Loucy (cell line): ENCODE measurements at regions not wholly inside any gene's neighbourhood (a gene's known extent, or its start where the extent isn't known, plus 50 kb on each side); places are given as distances from the start of the nearest gene placed in this dataset.
"Not testable (repeated sequence)": the region's sequence is repeated elsewhere in the genome, so short reads cannot be mapped to it uniquely, and the experiment has no call there.

Experiments
- H2AFZ ChIP-seq: fragments of 200-600 bp; sonication (generic); 2 replicates; pipeline ENCODE4 v1.6.0; 2016; ENCODE audit warnings: antibody characterized with exemption, mild to moderate bottlenecking, low read length, moderate library complexity
- H3F3A ChIP-seq: fragments of 200-600 bp; 2 replicates; pipeline ENCODE4 v1.6.0; 2016; ENCODE audit warnings: antibody characterized with exemption, low read depth, mild to moderate bottlenecking
- H3K27me3 ChIP-seq: fragments of 200-600 bp; sonication (generic); 2 replicates; pipeline ENCODE4 v1.6.1; 2014; ENCODE audit warnings: low read length, mild to moderate bottlenecking; ENCODE audit not compliant: insufficient read depth, poor library complexity, severe bottlenecking
- H3K36me3 ChIP-seq: fragments of 200-600 bp; sonication (generic); 2 replicates; pipeline ENCODE4 v1.6.1; 2016; ENCODE audit warnings: low read length; ENCODE audit not compliant: insufficient read depth
- H3K4me1 ChIP-seq: fragments of 200-600 bp; sonication (generic); 2 replicates; pipeline ENCODE4 v1.5.1; 2014; ENCODE audit warnings: low read length, mild to moderate bottlenecking; ENCODE audit not compliant: insufficient read depth, poor library complexity, severe bottlenecking
- H3K4me2 ChIP-seq: fragments of 200-600 bp; sonication (generic); 2 replicates; pipeline ENCODE4 v1.6.0; 2014; ENCODE audit warnings: antibody characterized with exemption, low read length, low read depth, mild to moderate bottlenecking; ENCODE audit not compliant: poor library complexity, severe bottlenecking
- H3K4me3 ChIP-seq: fragments of 200-600 bp; sonication (generic); 2 replicates; pipeline ENCODE4 v1.5.1; 2014; ENCODE audit warnings: low read length, mild to moderate bottlenecking, mixed read lengths; ENCODE audit not compliant: poor library complexity, severe bottlenecking
- H3K79me2 ChIP-seq: fragments of 200-600 bp; sonication (generic); 2 replicates; pipeline ENCODE4 v1.6.1; 2014; ENCODE audit warnings: low read length; ENCODE audit not compliant: insufficient read depth
- H3K9ac ChIP-seq: fragments of 200-600 bp; sonication (generic); 2 replicates; pipeline ENCODE4 v1.6.0; 2014; ENCODE audit warnings: mild to moderate bottlenecking, low read depth, low read length, moderate library complexity; ENCODE audit not compliant: poor library complexity, severe bottlenecking
- H3K9me2 ChIP-seq: fragments of 200-600 bp; sonication (generic); replicated peaks from 2 replicates; pipeline ENCODE4 v1.6.1; 2016; ENCODE audit warnings: low read depth, low read length, mixed read lengths
- H3K9me3 ChIP-seq: fragments of 200-600 bp; sonication (generic); 2 replicates; pipeline ENCODE4 v1.6.1; 2014; ENCODE audit warnings: mild to moderate bottlenecking, antibody characterized with exemption, low read length, low read depth; ENCODE audit not compliant: insufficient read depth
- H4K20me1 ChIP-seq: fragments of 200-600 bp; sonication (generic); 2 replicates; pipeline ENCODE4 v1.6.0; 2014; ENCODE audit warnings: antibody characterized with exemption, low read length, mild to moderate bottlenecking; ENCODE audit not compliant: insufficient read depth, poor library complexity, severe bottlenecking
- EZH2phosphoT487 ChIP-seq: fragments of 200-600 bp; IDR thresholded peaks from 2 replicates; pipeline ENCODE4 v1.6.1; 2018; ENCODE audit warnings: antibody characterized with exemption, mild to moderate bottlenecking, moderate library complexity, borderline replicate concordance
- TF ChIP-seq, protein P1 (sequence below): fragments of 200-600 bp; sonication (generic); conservative IDR thresholded peaks from 2 replicates; pipeline ENCODE4 v1.5.1; 2014; ENCODE audit warnings: mild to moderate bottlenecking, antibody characterized with exemption, low read length

DNA sequence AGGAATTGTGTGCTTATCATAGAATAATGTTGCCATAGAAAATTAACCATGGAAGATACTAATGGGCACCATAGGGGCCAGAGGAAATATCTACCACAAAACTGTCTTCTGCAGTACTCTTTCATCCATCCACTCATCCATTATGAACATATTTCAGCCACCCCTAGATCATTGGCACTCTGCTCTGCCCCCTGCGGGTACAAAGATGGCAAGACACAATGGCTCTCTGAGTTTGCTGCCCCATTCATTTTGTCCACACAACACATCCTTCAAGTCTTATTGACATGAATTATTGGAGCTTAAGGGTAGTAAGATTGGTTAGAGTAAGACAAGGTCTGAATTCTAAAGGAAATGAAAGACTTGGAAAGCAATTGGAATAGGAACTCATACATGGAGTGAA is 1224.7 kb upstream of the CELF4 start:
- Histone ChIP-seq H3K9me3 (no peaks in the 10 kb centered on the region), H3K4me1 (no peaks in the 10 kb centered on the region), H3K9ac (no peak overlapping the region), H3K4me3 (no peak overlapping the region), H2AFZ (no peak overlapping the region), H3K4me2 (no peak overlapping the region), H4K20me1 (no peaks in the 10 kb centered on the region), H3K27me3 (no peaks in the 10 kb centered on the region), H3K79me2 (no peaks in the 10 kb centered on the region), H3K36me3 (no peaks in the 10 kb centered on the region), H3F3A (no peaks in the 10 kb centered on the region), H3K9me2 (no peaks in the 10 kb centered on the region)
- TF ChIP-seq EZH2phosphoT487 = no peak
- TF ChIP-seq, protein P1, sequence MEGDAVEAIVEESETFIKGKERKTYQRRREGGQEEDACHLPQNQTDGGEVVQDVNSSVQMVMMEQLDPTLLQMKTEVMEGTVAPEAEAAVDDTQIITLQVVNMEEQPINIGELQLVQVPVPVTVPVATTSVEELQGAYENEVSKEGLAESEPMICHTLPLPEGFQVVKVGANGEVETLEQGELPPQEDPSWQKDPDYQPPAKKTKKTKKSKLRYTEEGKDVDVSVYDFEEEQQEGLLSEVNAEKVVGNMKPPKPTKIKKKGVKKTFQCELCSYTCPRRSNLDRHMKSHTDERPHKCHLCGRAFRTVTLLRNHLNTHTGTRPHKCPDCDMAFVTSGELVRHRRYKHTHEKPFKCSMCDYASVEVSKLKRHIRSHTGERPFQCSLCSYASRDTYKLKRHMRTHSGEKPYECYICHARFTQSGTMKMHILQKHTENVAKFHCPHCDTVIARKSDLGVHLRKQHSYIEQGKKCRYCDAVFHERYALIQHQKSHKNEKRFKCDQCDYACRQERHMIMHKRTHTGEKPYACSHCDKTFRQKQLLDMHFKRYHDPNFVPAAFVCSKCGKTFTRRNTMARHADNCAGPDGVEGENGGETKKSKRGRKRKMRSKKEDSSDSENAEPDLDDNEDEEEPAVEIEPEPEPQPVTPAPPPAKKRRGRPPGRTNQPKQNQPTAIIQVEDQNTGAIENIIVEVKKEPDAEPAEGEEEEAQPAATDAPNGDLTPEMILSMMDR = peak; percentile 62

DNA sequence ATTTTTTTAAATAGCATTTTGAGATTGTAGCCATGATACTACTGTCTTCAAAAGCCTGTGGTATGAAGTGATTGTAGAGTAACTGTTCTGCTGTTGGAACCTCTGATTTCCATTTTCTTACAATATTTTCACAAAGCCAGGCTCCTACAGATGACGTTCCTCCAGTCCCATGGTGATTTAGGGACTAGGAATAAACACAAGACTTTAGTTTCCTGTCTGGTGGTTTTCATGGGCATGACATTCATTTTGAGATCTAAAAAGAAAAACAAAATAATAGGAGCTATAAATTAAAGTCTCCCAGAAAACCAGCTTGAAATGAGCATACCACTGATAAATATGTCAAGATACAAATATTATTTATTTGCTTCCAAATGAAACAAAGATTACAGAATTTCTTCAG is 1223.5 kb upstream of the CELF4 start:
- H3K9me3 ChIP-seq = no peaks in the 10 kb centered on the region
- no peak overlapping the region for H3K4me3 ChIP-seq
- no peak overlapping the region for H3K9ac ChIP-seq
- H3K9me2 ChIP-seq = no peaks in the 10 kb centered on the region
- no peaks in the 10 kb centered on the region for H3F3A ChIP-seq
- no peaks in the 10 kb centered on the region for H3K36me3 ChIP-seq
- H3K4me1 ChIP-seq = no peaks in the 10 kb centered on the region
- H4K20me1 ChIP-seq = no peaks in the 10 kb centered on the region
- H2AFZ ChIP-seq = no peak overlapping the region
- H3K4me2 ChIP-seq = no peak overlapping the region
- no peaks in the 10 kb centered on the region for H3K79me2 ChIP-seq
- H3K27me3 ChIP-seq = no peaks in the 10 kb centered on the region
- no peak for TF ChIP-seq EZH2phosphoT487
- TF ChIP-seq, protein P1 = no peak

DNA sequence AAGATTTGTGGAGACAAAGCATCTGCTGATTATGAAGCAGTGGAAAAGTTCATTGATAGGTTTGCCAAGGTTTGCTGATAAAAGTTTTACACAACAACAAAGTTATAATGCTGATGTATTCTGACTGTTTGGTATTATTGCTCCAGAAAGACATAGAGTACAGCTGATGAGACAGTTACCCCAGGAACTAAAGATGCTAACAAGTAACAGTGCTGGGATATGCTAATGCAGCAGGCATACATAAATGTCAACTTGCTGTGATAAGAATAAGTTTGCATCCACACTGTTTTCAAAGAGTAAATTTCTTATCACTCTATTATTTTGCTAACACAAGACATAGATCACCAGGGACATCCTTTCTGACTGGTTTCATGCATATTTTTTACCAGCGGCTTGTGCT is 1221.3 kb upstream of the CELF4 start:
- H3K4me3 ChIP-seq = no peak overlapping the region
- no peaks in the 10 kb centered on the region for H3K27me3 ChIP-seq
- no peak overlapping the region for H3K4me2 ChIP-seq
- H3K9me2 ChIP-seq = no peaks in the 10 kb centered on the region
- no peaks in the 10 kb centered on the region for H3F3A ChIP-seq
- no peak overlapping the region for H3K9ac ChIP-seq
- no peaks in the 10 kb centered on the region for H3K79me2 ChIP-seq
- no peak overlapping the region for H2AFZ ChIP-seq
- no peaks in the 10 kb centered on the region for H3K36me3 ChIP-seq
- no peaks in the 10 kb centered on the region for H3K4me1 ChIP-seq
- H3K9me3 ChIP-seq = no peaks in the 10 kb centered on the region
- TF ChIP-seq, protein P1 = no peak
- no peak for TF ChIP-seq EZH2phosphoT487
- H4K20me1 ChIP-seq = no peaks in the 10 kb centered on the region

DNA sequence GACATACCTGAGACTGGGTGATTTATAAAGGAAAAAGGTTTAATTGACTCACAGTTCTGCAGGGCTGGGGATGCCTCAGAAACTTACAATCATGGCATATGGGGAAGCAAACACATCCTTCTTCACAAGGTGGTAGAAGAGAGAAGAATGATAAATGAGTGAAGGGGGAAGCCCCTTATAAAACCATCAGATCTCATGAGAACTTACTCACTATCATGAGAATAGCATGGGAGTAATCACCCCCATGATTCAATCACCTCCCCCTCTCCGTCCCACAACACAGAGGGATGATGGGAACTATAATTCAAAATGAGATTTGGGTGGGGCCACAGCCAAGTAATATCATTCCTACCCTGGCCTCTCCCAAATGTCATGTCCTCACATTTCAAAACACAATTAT is 1206.0 kb upstream of the CELF4 start:
- not testable (repeated sequence) for H3K4me2 ChIP-seq, H3K9me2 ChIP-seq, H3K4me3 ChIP-seq, H3K9me3 ChIP-seq, H4K20me1 ChIP-seq, H3F3A ChIP-seq, H3K4me1 ChIP-seq, H3K9ac ChIP-seq, H3K36me3 ChIP-seq, H3K27me3 ChIP-seq, H3K79me2 ChIP-seq, H2AFZ ChIP-seq
